ENCODE measurements at regions not wholly inside any gene's neighbourhood (a gene's known extent, or its start where the extent isn't known, plus 50 kb on each side); places are given as distances from the start of the nearest gene placed in this dataset.

GRCh38 chr17:79233916-79234551 lies 159.4 kb downstream of the ENGASE start:
- no peak overlapping the region for H3K4me3 ChIP-seq
- no peaks in the 10 kb centered on the region for H3K36me3 ChIP-seq
- H3K9me3 ChIP-seq = no peaks in the 10 kb centered on the region
- no peak for TF ChIP-seq CTCF (IDR thresholded peaks at IDR 0.05)
- no peak overlapping the region for H3K27ac ChIP-seq
- peak in 1 of 2 donors; percentile 41 for ATAC-seq
- H3K4me1 ChIP-seq = no peaks in the 10 kb centered on the region
- intact Hi-C loops (cut with DNase I) = no loop called here
- H3K27me3 ChIP-seq (ENCODE audit: low read depth) = peaks cover 7% of the 10 kb centered on the region
- DNase-seq = no peak

GRCh38 chr17:79232957-79233356 lies 158.3 kb downstream of the ENGASE start:
- H3K9me3 ChIP-seq = no peaks in the 10 kb centered on the region
- no peak overlapping the region for H3K4me3 ChIP-seq
- DNase-seq (no peak), ATAC-seq (no peak)
- intact Hi-C loops (cut with DNase I) = no loop called here
- H3K36me3 ChIP-seq = no peaks in the 10 kb centered on the region
- H3K27me3 ChIP-seq (ENCODE audit: low read depth) = peaks cover 7% of the 10 kb centered on the region
- TF ChIP-seq CTCF (IDR thresholded peaks at IDR 0.05) = no peak
- no peaks in the 10 kb centered on the region for H3K4me1 ChIP-seq
- no peak overlapping the region for H3K27ac ChIP-seq

- ATAC-seq = no peak
- Histone ChIP-seq H3K36me3 (no peaks in the 10 kb centered on the region), H3K4me1 (no peaks in the 10 kb centered on the region), H3K9me3 (no peaks in the 10 kb centered on the region), H3K4me3 (no peak overlapping the region), H3K27me3 (ENCODE audit: low read depth) (peaks cover 7% of the 10 kb centered on the region), H3K27ac (no peak overlapping the region)
- intact Hi-C loops (cut with DNase I) = no loop called here
- no peak for TF ChIP-seq CTCF (IDR thresholded peaks at IDR 0.05)
- no peak for DNase-seq
Observed at GRCh38 chr17:79231766-79232287, 157.2 kb downstream of the ENGASE start.

GRCh38 chr17:79230576-79230975 lies 156.0 kb downstream of the ENGASE start:
- peaks cover 6% of the 10 kb centered on the region for H3K27me3 ChIP-seq (ENCODE audit: low read depth)
- no peak for ATAC-seq

GRCh38 chr17:79226037-79226436 lies 151.4 kb downstream of the ENGASE start:
- H3K27me3 ChIP-seq (ENCODE audit: low read depth) = peaks cover 47% of the 10 kb centered on the region
- no peak for ATAC-seq
- TF ChIP-seq CTCF (IDR thresholded peaks at IDR 0.05) = no peak

More at GRCh38 chr17:79230576-79230975, 156.0 kb downstream of the ENGASE start:
- intact Hi-C loops (cut with DNase I) = no loop called here
- Histone ChIP-seq H3K4me1 (no peaks in the 10 kb centered on the region), H3K27ac (no peak overlapping the region), H3K9me3 (no peaks in the 10 kb centered on the region), H3K4me3 (no peak overlapping the region), H3K36me3 (no peaks in the 10 kb centered on the region)
- TF ChIP-seq CTCF (IDR thresholded peaks at IDR 0.05) = no peak
- DNase-seq = no peak

More at GRCh38 chr17:79226037-79226436, 151.4 kb downstream of the ENGASE start:
- Histone ChIP-seq H3K9me3 (no peaks in the 10 kb centered on the region), H3K4me3 (no peak overlapping the region), H3K36me3 (no peaks in the 10 kb centered on the region), H3K4me1 (no peaks in the 10 kb centered on the region), H3K27ac (no peak overlapping the region)
- DNase-seq = no peak
- intact Hi-C loops (cut with DNase I) = no loop called here

Measured in lower lobe of right lung (tissue), 2 donors.